BLaER1 treated with 17β-estradiol and CSF1 and Interleukin-3, amounts not matched to agents 10 nM and 100 nM (cell line): ENCODE measurements at regions not wholly inside any gene's neighbourhood (a gene's known extent, or its start where the extent isn't known, plus 50 kb on each side); places are given as distances from the start of the nearest gene placed in this dataset.
"Not testable (repeated sequence)": the region's sequence is repeated elsewhere in the genome, so short reads cannot be mapped to it uniquely, and the experiment has no call there.

ENCODE experiments used
- H3K27ac ChIP-seq, 11 experiments: shearing (Covaris generic); formaldehyde crosslinking; 2 replicates each; pipeline ENCODE4 v1.8.1; 2022
- H3K27me3 ChIP-seq, 11 experiments: shearing (Covaris generic); formaldehyde crosslinking; 2 replicates each; pipeline ENCODE4 v1.8.1; 2022
- H3K36me3 ChIP-seq, 11 experiments: shearing (Covaris generic); formaldehyde crosslinking; 2 replicates each; pipeline ENCODE4 v1.8.1; 2022
- H3K4me1 ChIP-seq, 10 experiments: shearing (Covaris generic); formaldehyde crosslinking; 2 replicates each; pipeline ENCODE4 v1.8.1; 2022
- H3K4me2 ChIP-seq, 11 experiments: shearing (Covaris generic); formaldehyde crosslinking; 2 replicates each; pipeline ENCODE4 v1.8.1; 2022
- H3K4me3 ChIP-seq, 10 experiments: shearing (Covaris generic); formaldehyde crosslinking; 2 replicates each; pipeline ENCODE4 v1.8.1; 2022
- H3K9ac ChIP-seq, 11 experiments: shearing (Covaris generic); formaldehyde crosslinking; 2 replicates each; pipeline ENCODE4 v1.8.1; 2022
- H3K9me3 ChIP-seq, 11 experiments: shearing (Covaris generic); formaldehyde crosslinking; replicated peaks in 1 of 11; 2 replicates each; pipeline ENCODE4 v1.8.1; 2022
- H4K20me1 ChIP-seq, 11 experiments: shearing (Covaris generic); formaldehyde crosslinking; 2 replicates each; pipeline ENCODE4 v1.8.1; 2022
- Cebpa-rat ChIP-seq, 11 experiments: shearing (Covaris generic); IDR thresholded peaks; 2 replicates each; pipeline ENCODE4 v1.8.1; 2022

DNA sequence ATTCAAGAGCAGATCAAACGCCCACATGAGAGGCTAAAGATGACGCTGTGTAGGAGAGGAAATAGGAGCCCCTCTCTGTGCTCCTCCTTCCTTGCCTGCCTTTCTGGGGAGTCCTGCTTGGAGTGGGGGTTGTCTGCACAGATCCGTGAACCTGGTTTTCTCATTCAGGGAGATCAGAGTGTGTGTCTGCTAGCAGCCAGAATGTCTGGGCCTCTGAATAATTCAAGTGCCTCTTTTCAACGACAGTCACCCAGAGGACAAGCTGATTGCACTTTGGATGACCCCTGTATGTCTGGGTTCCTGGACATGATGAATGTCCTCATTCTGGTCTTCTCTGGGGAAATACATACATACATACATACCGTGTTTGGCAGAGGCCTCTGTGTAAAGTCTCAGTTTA is 592.5 kb upstream of the B3GAT1 start:
- TF ChIP-seq Cebpa-rat (IDR thresholded peaks at IDR 0.05): no peak
- Histone ChIP-seq H3K4me2 (no peak overlapping the region), H3K4me3 (no peak overlapping the region), H4K20me1 (no peaks in the 10 kb centered on the region; a peak in 1 of 22 replicates), H3K9me3 (no peaks in the 10 kb centered on the region), H3K27ac (no peak overlapping the region), H3K27me3 (no peaks in the 10 kb centered on the region), H3K36me3 (no peaks in the 10 kb centered on the region), H3K4me1 (no peaks in the 10 kb centered on the region), H3K9ac (no peak overlapping the region)

DNA sequence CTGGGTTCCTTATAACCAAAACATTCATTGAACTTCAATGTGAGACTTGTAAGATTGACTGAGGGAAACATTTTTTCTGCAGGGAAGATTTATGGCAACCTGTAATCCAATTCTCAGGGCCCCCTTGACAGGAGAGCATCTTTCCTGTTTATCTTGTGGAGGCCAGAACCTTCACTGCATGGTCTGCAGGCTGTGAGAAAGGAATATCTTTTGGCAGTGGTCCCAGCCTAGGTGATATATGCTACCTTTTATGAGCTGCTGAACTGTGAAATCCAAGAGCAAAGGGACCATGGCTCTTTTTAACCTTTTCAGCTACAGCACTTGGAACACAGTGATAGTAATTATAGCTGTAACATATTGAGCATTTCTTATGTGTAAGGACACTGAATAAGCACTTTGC is 590.2 kb upstream of the B3GAT1 start:
- no peaks in the 10 kb centered on the region for H3K9me3 ChIP-seq
- H3K4me3 ChIP-seq: no peak overlapping the region
- no peaks in the 10 kb centered on the region for H3K36me3 ChIP-seq
- no peak overlapping the region for H3K4me2 ChIP-seq
- no peak for TF ChIP-seq Cebpa-rat (IDR thresholded peaks at IDR 0.05)
- no peaks in the 10 kb centered on the region for H3K27me3 ChIP-seq
- H3K4me1 ChIP-seq: no peaks in the 10 kb centered on the region
- H4K20me1 ChIP-seq: no peaks in the 10 kb centered on the region; a peak in 1 of 22 replicates
- no peak overlapping the region for H3K9ac ChIP-seq
- H3K27ac ChIP-seq: no peak overlapping the region

DNA sequence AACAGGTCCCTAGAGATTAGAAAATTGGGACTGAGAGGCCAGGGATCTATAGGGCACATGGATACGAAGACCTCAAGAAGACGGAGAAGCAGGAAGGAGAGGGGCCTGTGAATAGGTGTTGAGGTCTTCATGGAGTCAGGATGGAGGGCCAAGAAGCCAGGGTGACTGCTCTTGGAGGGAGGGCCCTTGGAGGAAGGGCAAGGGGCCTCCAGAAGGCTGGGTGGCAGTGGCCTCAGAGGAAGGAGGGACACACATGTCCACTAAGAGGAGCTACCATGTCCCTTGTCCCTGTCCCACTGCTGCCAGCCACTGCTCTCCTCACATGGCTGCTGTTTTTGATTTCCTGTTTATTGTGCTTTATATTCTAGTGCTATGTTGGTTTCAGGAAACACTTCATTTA is 589.5 kb upstream of the B3GAT1 start:
- Histone ChIP-seq H3K27me3 (no peaks in the 10 kb centered on the region), H3K4me1 (no peaks in the 10 kb centered on the region), H3K9ac (no peak overlapping the region), H3K9me3 (no peaks in the 10 kb centered on the region), H4K20me1 (no peaks in the 10 kb centered on the region), H3K4me3 (no peak overlapping the region), H3K4me2 (no peak overlapping the region), H3K27ac (no peak overlapping the region), H3K36me3 (no peaks in the 10 kb centered on the region)
- TF ChIP-seq Cebpa-rat (IDR thresholded peaks at IDR 0.05): no peak

DNA sequence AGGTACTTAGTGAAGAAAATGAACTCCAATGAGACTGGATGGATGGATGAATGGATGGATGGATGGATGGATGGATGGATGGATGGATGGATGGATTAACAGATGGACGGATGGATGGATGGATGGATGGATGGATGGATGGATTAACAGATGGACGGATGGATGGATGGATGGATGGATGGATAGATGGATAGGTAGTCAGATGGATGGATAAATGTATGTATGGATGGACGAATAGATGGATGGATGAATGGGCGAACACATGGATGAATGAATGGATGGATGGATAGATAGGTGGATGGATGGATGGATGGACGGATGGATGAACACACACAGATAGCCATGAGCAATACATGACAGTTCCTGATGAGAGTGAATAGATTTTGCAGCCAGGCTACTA is 589.0 kb upstream of the B3GAT1 start:
- not testable (repeated sequence) for H3K27ac ChIP-seq, H3K4me2 ChIP-seq, H4K20me1 ChIP-seq, H3K27me3 ChIP-seq, H3K4me1 ChIP-seq, H3K9me3 ChIP-seq, H3K4me3 ChIP-seq, H3K9ac ChIP-seq, H3K36me3 ChIP-seq

DNA sequence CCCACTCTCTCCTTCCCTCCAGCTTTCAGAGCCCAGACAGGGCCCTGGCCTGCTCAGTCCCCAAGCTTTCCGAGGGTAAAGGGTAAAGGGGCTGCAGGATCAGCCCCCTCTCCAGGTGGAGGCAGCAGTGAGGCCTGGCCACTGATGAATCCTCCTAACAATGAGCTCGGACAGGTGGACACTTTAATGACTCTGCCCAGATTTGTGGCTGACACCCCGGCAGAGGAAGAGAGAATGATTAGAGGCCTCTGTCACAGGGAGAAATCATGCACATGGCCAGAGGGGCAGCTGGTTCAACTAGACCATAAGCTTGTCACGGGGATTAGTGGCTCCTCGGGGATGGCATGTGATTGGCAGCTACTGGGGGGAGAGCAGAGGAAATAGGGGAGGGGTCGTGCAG is 587.5 kb upstream of the B3GAT1 start:
- Histone ChIP-seq H3K4me1 (no peaks in the 10 kb centered on the region; a peak in 1 of 20 replicates), H3K9ac (no peak overlapping the region), H3K27ac (no peak overlapping the region), H4K20me1 (no peaks in the 10 kb centered on the region), H3K4me2 (no peak overlapping the region), H3K4me3 (no peak overlapping the region), H3K27me3 (no peaks in the 10 kb centered on the region), H3K9me3 (no peaks in the 10 kb centered on the region), H3K36me3 (no peaks in the 10 kb centered on the region)
- no peak for TF ChIP-seq Cebpa-rat (IDR thresholded peaks at IDR 0.05)

DNA sequence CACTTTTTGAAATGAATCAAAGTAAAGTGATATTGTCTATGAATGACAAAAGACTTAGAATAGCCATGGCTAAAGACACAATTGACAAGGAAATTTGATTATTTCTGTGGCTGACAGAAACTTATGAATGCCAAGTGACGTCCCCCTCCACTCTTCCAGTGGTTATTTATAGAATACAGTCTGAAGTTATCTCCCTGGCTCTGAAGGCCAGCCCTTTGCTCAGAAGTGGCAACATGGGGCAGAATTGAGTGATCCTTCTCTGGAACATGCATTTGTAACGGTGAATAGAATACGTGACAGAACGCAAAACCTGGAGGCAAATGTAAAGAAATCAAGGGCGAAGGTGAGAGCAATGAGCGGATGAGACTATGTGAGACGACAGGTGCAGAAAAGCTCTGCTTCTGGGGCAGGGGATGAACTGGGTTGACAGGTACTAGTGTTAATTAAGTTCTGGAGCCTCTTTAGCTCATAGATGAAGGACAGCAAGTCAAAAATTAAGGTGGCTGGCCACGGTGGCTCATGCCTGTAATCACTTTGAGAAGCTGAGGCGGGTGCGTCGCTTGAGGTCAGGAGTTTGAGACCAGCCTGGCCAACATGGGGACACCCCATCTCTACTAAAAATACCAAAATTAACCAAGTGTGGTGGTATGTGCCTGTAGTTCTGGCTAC is 585.7 kb upstream of the B3GAT1 start:
- Histone ChIP-seq H3K27ac (no peak overlapping the region), H3K9ac (no peak overlapping the region), H4K20me1 (no peaks in the 10 kb centered on the region), H3K27me3 (no peaks in the 10 kb centered on the region), H3K36me3 (no peaks in the 10 kb centered on the region), H3K9me3 (no peaks in the 10 kb centered on the region), H3K4me2 (no peak overlapping the region), H3K4me3 (no peak overlapping the region), H3K4me1 (no peaks in the 10 kb centered on the region; a peak in 1 of 20 replicates)
- no peak for TF ChIP-seq Cebpa-rat (IDR thresholded peaks at IDR 0.05)

DNA sequence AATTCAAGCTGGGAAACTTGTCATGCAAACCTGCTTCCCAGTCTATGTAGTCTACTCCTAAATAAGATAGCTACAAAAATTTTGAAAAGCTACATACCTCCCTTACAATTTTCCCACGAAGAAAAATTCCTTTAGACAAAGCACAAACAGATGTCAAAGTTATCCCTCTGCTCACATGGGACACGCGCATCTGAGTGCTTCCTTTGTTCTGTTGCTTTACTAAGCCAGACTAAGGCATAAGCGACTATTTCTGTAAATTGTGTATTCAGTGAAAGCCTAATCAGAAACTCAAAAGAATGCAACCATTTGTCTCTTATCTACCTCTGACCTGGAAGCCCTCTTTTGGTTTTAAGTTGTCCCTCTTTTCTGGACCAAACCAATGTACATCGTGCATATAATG is 583.7 kb upstream of the B3GAT1 start:
- no peak overlapping the region for H3K27ac ChIP-seq
- H3K4me3 ChIP-seq: no peak overlapping the region
- no peak overlapping the region for H3K9ac ChIP-seq
- no peak overlapping the region for H3K4me2 ChIP-seq
- H4K20me1 ChIP-seq: no peaks in the 10 kb centered on the region
- no peak for TF ChIP-seq Cebpa-rat (IDR thresholded peaks at IDR 0.05)
- no peaks in the 10 kb centered on the region for H3K9me3 ChIP-seq
- no peaks in the 10 kb centered on the region for H3K27me3 ChIP-seq
- no peaks in the 10 kb centered on the region; a peak in 1 of 20 replicates for H3K4me1 ChIP-seq
- H3K36me3 ChIP-seq: no peaks in the 10 kb centered on the region

DNA sequence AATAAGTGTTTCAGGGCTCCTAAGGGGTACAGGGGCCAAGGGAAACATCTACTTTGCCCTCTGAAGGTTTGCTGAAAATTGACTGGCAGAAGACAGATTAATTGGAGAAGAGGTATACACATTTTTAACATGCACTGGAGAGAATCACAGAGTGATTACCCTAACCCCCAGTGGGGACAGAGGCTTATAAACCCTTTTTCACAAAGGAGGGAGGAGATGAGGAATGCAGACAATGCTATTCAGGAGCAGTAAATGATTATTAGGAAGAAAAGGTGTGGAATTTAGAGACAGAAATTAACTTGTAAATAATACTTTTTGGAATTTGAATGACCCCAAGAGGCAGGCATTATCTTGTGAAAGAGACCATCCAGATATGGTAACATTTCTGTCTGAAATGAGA is 582.4 kb upstream of the B3GAT1 start:
- H3K27me3 ChIP-seq: no peaks in the 10 kb centered on the region
- no peaks in the 10 kb centered on the region for H3K36me3 ChIP-seq
- no peak for TF ChIP-seq Cebpa-rat (IDR thresholded peaks at IDR 0.05)
- H3K9me3 ChIP-seq: no peaks in the 10 kb centered on the region
- no peaks in the 10 kb centered on the region for H4K20me1 ChIP-seq
- no peak overlapping the region for H3K4me2 ChIP-seq
- no peak overlapping the region for H3K27ac ChIP-seq
- no peak overlapping the region for H3K4me3 ChIP-seq
- no peaks in the 10 kb centered on the region; a peak in 1 of 20 replicates for H3K4me1 ChIP-seq
- H3K9ac ChIP-seq: no peak overlapping the region

DNA sequence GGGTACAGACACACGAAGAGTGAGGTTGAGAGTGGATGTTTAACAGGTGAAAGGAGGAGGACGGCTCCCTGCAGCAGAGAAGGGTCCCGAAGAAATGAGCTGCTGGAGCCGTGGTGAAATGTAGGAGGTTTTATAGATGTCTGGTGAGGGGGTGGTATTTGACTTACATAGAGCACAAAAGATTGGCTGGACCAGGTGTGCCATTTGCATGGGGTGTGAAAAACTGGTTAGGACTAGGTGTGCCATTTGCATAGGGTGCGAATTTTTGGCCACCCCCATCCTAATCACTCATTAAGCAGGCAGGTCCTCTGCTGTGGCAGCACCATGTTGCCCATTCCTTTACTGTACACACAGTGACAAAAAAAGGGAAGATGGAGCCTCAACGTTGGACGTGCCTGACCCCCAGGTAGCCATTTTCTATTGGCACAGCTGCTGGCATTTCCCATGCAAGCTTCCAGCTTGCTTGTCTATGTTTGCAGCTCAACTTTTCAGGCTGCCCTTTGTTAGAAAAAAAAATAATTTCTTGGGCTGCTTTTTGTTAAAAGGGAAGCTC is 581.7 kb upstream of the B3GAT1 start:
- no peaks in the 10 kb centered on the region for H3K27me3 ChIP-seq
- no peaks in the 10 kb centered on the region for H3K9me3 ChIP-seq
- H3K27ac ChIP-seq: no peak overlapping the region
- no peak overlapping the region for H3K4me3 ChIP-seq
- H3K4me2 ChIP-seq: no peak overlapping the region
- no peaks in the 10 kb centered on the region; a peak in 1 of 20 replicates for H3K4me1 ChIP-seq
- no peak overlapping the region for H3K9ac ChIP-seq
- TF ChIP-seq Cebpa-rat (IDR thresholded peaks at IDR 0.05): no peak
- no peaks in the 10 kb centered on the region for H4K20me1 ChIP-seq
- H3K36me3 ChIP-seq: no peaks in the 10 kb centered on the region

DNA sequence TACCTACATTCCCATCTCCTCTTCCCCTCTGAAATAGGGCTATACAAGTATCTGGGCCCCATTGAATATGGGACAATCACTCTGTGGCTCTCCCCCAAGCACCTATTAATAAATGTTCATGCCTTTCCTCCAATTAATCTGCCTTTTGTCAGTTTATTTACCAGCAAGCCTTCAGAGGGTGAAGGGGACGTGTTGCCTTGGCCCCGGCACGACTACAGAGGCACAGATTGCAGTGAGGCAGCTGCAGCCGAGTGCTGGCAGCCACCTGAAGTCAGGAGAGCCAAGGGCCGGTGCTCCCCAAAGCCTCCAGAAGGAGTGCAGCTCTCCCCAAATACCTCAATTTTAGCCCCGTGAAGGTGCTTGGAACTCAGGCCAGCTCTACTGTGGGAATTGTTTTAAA is 580.9 kb upstream of the B3GAT1 start:
- no peak overlapping the region for H3K9ac ChIP-seq
- no peaks in the 10 kb centered on the region for H3K27me3 ChIP-seq
- H3K4me1 ChIP-seq: peaks cover 0 to 2% (median 0%) of the 10 kb centered on the region in 10 experiments; a peak in 1 of 20 replicates
- H3K36me3 ChIP-seq: no peaks in the 10 kb centered on the region
- no peaks in the 10 kb centered on the region for H3K9me3 ChIP-seq
- H3K27ac ChIP-seq: no peak overlapping the region
- no peaks in the 10 kb centered on the region for H4K20me1 ChIP-seq
- no peak for TF ChIP-seq Cebpa-rat (IDR thresholded peaks at IDR 0.05)
- no peak overlapping the region for H3K4me3 ChIP-seq
- no peak overlapping the region for H3K4me2 ChIP-seq
